Dendritic cell treated with granulocyte-macrophage colony-stimulating factor and Interleukin-4, amounts not matched to agents 40 ng/mL and 50 ng/mL, for 4 days (primary cell): ENCODE measurements at regions not wholly inside any gene's neighbourhood (a gene's known extent, or its start where the extent isn't known, plus 50 kb on each side); places are given as distances from the start of the nearest gene placed in this dataset.

ENCODE experiments used
- H3K27ac Mint-ChIP-seq: one replicate; pipeline ENCODE4 v1.8.0; 2022; ENCODE audit warnings: mild to moderate bottlenecking, mixed read lengths
- H3K27me3 Mint-ChIP-seq: one replicate; pipeline ENCODE4 v1.8.0; 2022; ENCODE audit warnings: mild to moderate bottlenecking, mixed read lengths
- H3K36me3 Mint-ChIP-seq: one replicate; pipeline ENCODE4 v1.8.0; 2022; ENCODE audit warnings: low read depth, mixed read lengths
- H3K4me1 Mint-ChIP-seq: one replicate; pipeline ENCODE4 v1.8.0; 2022; ENCODE audit warnings: low read depth, mixed read lengths
- H3K4me3 Mint-ChIP-seq: one replicate; pipeline ENCODE4 v1.8.0; 2022; ENCODE audit warnings: mild to moderate bottlenecking, moderate library complexity, mixed read lengths
- H3K9me3 Mint-ChIP-seq: one replicate; pipeline ENCODE4 v1.8.0; 2022; ENCODE audit warnings: mixed read lengths
- intact Hi-C: fragments of 100-400 bp; cut with micrococcal nuclease; formaldehyde crosslinking; loops from one replicate; pipeline ENCODE4 v1.15.0; 2022

GRCh38 chr4:120348948-120349347, 282.3 kb upstream of the MAD2L1 start:
- H3K27me3 Mint-ChIP-seq: no peaks in the 10 kb centered on the region
- H3K4me1 Mint-ChIP-seq: no peaks in the 10 kb centered on the region
- intact Hi-C loops: no loop called here

GRCh38 chr4:120348521-120348920, 281.9 kb upstream of the MAD2L1 start:
- no peak overlapping the region for H3K27ac Mint-ChIP-seq
- intact Hi-C loops: no loop called here
- H3K27me3 Mint-ChIP-seq: no peaks in the 10 kb centered on the region
- no peaks in the 10 kb centered on the region for H3K4me1 Mint-ChIP-seq
- no peaks in the 10 kb centered on the region for H3K9me3 Mint-ChIP-seq
- no peak overlapping the region for H3K4me3 Mint-ChIP-seq
- no peaks in the 10 kb centered on the region for H3K36me3 Mint-ChIP-seq

More at GRCh38 chr4:120348948-120349347, 282.3 kb upstream of the MAD2L1 start:
- H3K4me3 Mint-ChIP-seq: no peak overlapping the region
- H3K36me3 Mint-ChIP-seq: no peaks in the 10 kb centered on the region
- no peak overlapping the region for H3K27ac Mint-ChIP-seq
- H3K9me3 Mint-ChIP-seq: no peaks in the 10 kb centered on the region

- no peaks in the 10 kb centered on the region for H3K4me1 Mint-ChIP-seq
- intact Hi-C loops: no loop called here
- H3K27ac Mint-ChIP-seq: no peak overlapping the region
- H3K4me3 Mint-ChIP-seq: no peak overlapping the region
- H3K9me3 Mint-ChIP-seq: peaks cover 8% of the 10 kb centered on the region
- no peaks in the 10 kb centered on the region for H3K36me3 Mint-ChIP-seq
- H3K27me3 Mint-ChIP-seq: no peaks in the 10 kb centered on the region
Measured at GRCh38 chr4:120331486-120332370, 265.1 kb upstream of the MAD2L1 start.

- Mint-ChIP-seq H3K27ac (no peak overlapping the region), H3K9me3 (peaks cover 8% of the 10 kb centered on the region), H3K4me3 (no peak overlapping the region), H3K36me3 (no peaks in the 10 kb centered on the region), H3K27me3 (no peaks in the 10 kb centered on the region), H3K4me1 (no peaks in the 10 kb centered on the region)
- intact Hi-C loops: no loop called here
Measured at GRCh38 chr4:120329386-120329785, 262.7 kb upstream of the MAD2L1 start.

- no peaks in the 10 kb centered on the region for H3K36me3 Mint-ChIP-seq
- H3K4me3 Mint-ChIP-seq: no peak overlapping the region
Measured at GRCh38 chr4:120327276-120327675, 260.6 kb upstream of the MAD2L1 start.

GRCh38 chr4:120319046-120319767, 252.6 kb upstream of the MAD2L1 start:
- Mint-ChIP-seq H3K9me3 (peaks cover 6% of the 10 kb centered on the region), H3K4me1 (no peaks in the 10 kb centered on the region), H3K36me3 (no peaks in the 10 kb centered on the region), H3K27ac (no peak overlapping the region), H3K27me3 (no peaks in the 10 kb centered on the region), H3K4me3 (no peak overlapping the region)
- intact Hi-C loops: no loop called here

More at GRCh38 chr4:120327276-120327675, 260.6 kb upstream of the MAD2L1 start:
- Mint-ChIP-seq H3K27me3 (no peaks in the 10 kb centered on the region), H3K27ac (no peak overlapping the region), H3K9me3 (peaks cover 8% of the 10 kb centered on the region), H3K4me1 (no peaks in the 10 kb centered on the region)
- intact Hi-C loops: no loop called here

GRCh38 chr4:120318196-120318846, 251.7 kb upstream of the MAD2L1 start:
- Mint-ChIP-seq H3K4me1 (no peaks in the 10 kb centered on the region), H3K4me3 (no peak overlapping the region), H3K9me3 (peaks cover 8% of the 10 kb centered on the region), H3K36me3 (no peaks in the 10 kb centered on the region), H3K27me3 (no peaks in the 10 kb centered on the region), H3K27ac (no peak overlapping the region)
- intact Hi-C loops: no loop called here

GRCh38 chr4:120317713-120318112, 251.1 kb upstream of the MAD2L1 start:
- Mint-ChIP-seq H3K4me1 (no peaks in the 10 kb centered on the region), H3K27me3 (no peaks in the 10 kb centered on the region), H3K27ac (no peak overlapping the region), H3K9me3 (peaks cover 8% of the 10 kb centered on the region), H3K36me3 (no peaks in the 10 kb centered on the region), H3K4me3 (no peak overlapping the region)
- intact Hi-C loops: no loop called here

- no peaks in the 10 kb centered on the region for H3K36me3 Mint-ChIP-seq
- no peaks in the 10 kb centered on the region for H3K27me3 Mint-ChIP-seq
- peaks cover 14% of the 10 kb centered on the region for H3K9me3 Mint-ChIP-seq
- intact Hi-C loops: no loop called here
- H3K27ac Mint-ChIP-seq: no peak overlapping the region
- H3K4me1 Mint-ChIP-seq: no peaks in the 10 kb centered on the region
- no peak overlapping the region for H3K4me3 Mint-ChIP-seq
Measured at GRCh38 chr4:120316416-120316815, 249.8 kb upstream of the MAD2L1 start.

GRCh38 chr4:120314969-120315368, 248.3 kb upstream of the MAD2L1 start:
- no peaks in the 10 kb centered on the region for H3K36me3 Mint-ChIP-seq
- H3K9me3 Mint-ChIP-seq: peaks cover 28% of the 10 kb centered on the region
- H3K27ac Mint-ChIP-seq: no peak overlapping the region
- no peaks in the 10 kb centered on the region for H3K4me1 Mint-ChIP-seq
- no peaks in the 10 kb centered on the region for H3K27me3 Mint-ChIP-seq
- intact Hi-C loops: no loop called here
- H3K4me3 Mint-ChIP-seq: no peak overlapping the region

- no peaks in the 10 kb centered on the region for H3K27me3 Mint-ChIP-seq
- intact Hi-C loops: no loop called here
- H3K4me1 Mint-ChIP-seq: no peaks in the 10 kb centered on the region
- no peak overlapping the region for H3K4me3 Mint-ChIP-seq
- peaks cover 3% of the 10 kb centered on the region for H3K9me3 Mint-ChIP-seq
- H3K36me3 Mint-ChIP-seq: no peaks in the 10 kb centered on the region
- no peak overlapping the region for H3K27ac Mint-ChIP-seq
Measured at GRCh38 chr4:120304801-120305200, 238.2 kb upstream of the MAD2L1 start.

- intact Hi-C loops: no loop called here
- H3K9me3 Mint-ChIP-seq: peaks cover 9% of the 10 kb centered on the region
- no peaks in the 10 kb centered on the region for H3K4me1 Mint-ChIP-seq
- H3K27me3 Mint-ChIP-seq: no peaks in the 10 kb centered on the region
- no peak overlapping the region for H3K4me3 Mint-ChIP-seq
- no peak overlapping the region for H3K27ac Mint-ChIP-seq
- H3K36me3 Mint-ChIP-seq: no peaks in the 10 kb centered on the region
Measured at GRCh38 chr4:120299631-120300030, 233.0 kb upstream of the MAD2L1 start.

- H3K36me3 Mint-ChIP-seq: no peaks in the 10 kb centered on the region
- H3K4me1 Mint-ChIP-seq: no peaks in the 10 kb centered on the region
- H3K4me3 Mint-ChIP-seq: no peak overlapping the region
- H3K27me3 Mint-ChIP-seq: no peaks in the 10 kb centered on the region
- no peak overlapping the region for H3K27ac Mint-ChIP-seq
- H3K9me3 Mint-ChIP-seq: no peaks in the 10 kb centered on the region
- intact Hi-C loops: no loop called here
Measured at GRCh38 chr4:120293341-120293740, 226.7 kb upstream of the MAD2L1 start.

- Mint-ChIP-seq H3K27me3 (no peaks in the 10 kb centered on the region), H3K4me3 (no peak overlapping the region), H3K9me3 (no peaks in the 10 kb centered on the region), H3K27ac (no peak overlapping the region), H3K4me1 (no peaks in the 10 kb centered on the region), H3K36me3 (no peaks in the 10 kb centered on the region)
- intact Hi-C loops: no loop called here
Measured at GRCh38 chr4:120291541-120291940, 224.9 kb upstream of the MAD2L1 start.
